CD4-positive, alpha-beta T cell treated with Interleukin-6 for 4 hours (primary cell): ENCODE measurements at regions not wholly inside any gene's neighbourhood (a gene's known extent, or its start where the extent isn't known, plus 50 kb on each side); places are given as distances from the start of the nearest gene placed in this dataset.
"Not testable (repeated sequence)": the region's sequence is repeated elsewhere in the genome, so short reads cannot be mapped to it uniquely, and the experiment has no call there.

Experiments
- DNase-seq: peaks from one replicate; pipeline ENCODE4 v3.0.0-alpha.2; 2020; ENCODE audit warnings: mixed read lengths

DNA sequence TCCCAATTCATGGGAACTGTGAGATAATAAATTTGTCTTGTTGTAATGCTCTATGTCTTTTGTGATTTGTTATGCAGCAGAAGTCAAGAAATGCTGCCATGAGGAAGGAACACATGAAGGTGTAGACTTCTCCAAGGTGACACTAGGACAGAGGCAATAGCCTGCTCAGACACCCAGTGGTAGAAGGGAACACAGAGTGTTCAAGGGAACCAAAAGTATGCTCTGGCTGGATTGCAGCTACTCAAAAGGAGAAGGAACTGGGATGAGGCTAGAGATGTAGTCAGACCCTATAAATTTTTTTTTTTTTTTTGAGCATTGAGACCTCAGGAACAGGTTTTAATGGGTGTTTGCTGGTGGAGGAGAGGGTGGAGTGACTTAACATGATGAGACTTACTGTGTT, 232.5 kb downstream of the PARP8 start:
- no peak for DNase-seq

DNA sequence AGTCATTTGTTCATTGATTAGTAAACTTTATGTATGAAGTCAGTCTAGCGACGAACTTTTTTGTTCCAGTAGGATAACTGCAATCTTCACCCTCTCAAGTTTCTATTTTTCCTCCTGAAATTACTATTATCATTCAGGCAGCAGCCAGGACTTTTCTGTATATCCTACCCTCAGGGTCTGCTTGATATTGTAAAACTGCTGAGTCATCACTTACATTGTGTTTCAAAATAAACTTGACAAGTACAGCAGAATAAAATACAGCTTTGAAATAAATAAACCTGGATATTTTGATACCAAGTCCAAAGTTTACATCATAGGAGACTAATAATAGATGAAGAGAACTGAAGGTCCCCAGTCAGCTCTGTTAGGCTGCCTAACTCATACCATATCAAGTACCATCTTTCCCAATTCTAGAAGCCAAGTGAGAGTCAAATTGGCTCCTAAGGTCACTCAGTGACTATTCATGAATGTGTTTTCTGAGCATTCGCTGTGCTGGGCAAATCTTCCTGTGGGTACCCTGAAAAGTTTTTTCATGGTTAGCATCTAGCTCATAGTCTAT, 234.6 kb downstream of the PARP8 start:
- DNase-seq = no peak

DNA sequence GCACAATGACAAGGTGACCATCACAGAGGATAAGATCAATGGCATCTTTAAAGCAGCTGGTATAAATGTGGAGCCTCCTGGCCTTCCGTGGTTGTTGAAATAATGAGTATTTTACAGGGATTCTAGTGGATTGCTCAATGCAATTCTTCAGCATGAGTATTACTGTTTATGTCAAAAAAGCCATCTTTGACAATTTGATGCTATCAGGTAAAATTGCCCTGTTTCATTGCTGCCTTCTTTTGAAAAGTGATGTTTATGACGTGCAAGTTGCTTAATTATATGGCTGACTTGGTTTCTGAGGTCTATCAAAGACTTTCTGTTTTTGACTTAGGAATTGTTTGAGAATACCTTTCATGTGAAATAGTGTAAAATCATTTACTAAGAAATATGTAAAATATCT, 237.2 kb downstream of the PARP8 start:
- DNase-seq = no peak

DNA sequence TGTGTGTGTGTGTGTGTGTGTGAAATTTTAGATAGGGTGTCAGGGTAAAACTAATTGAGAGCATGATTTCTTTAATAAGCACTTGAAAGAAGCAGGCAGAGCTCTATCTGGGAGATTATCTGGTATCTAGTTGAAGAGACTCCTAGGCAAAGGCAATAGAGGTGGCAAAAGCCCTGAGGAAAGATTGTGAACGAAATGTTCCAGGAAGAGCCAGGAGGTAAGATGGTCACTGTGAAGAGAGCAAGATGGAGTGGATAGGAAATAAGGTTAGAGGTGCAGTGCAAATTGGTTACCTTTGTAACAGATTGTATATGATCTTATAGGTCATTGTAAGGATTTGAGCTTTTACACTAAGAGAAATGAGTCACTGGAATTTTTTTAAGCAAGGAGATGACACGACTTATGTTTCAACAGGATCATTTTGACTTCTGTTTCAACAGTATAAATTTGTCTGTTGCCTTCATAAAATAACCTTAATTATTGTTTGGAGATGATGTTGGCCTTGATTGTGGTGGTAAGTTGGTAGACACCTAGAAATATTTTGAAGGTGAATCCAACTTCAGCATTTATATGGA, 239.6 kb downstream of the PARP8 start:
- DNase-seq = no peak

DNA sequence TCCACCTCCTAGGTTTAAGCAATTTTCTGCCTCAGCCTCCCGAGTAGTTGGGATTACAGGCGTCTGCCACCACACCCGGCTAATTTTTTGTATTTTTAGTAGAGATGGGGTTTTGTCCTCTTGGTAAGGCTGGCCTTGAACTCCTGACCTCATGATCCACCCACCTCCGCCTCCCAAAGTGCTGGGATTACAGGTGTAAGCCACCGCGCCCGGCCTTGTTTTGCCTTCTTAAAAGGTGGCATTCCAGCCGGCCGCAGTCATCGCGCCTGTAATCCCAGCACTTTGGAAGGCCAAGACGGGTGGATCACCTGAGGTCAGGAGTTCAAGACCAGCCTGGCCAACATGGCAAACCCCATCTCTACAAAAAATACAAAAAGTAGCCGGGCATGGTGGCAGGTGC, 253.7 kb downstream of the PARP8 start:
- DNase-seq = not testable (repeated sequence)

DNA sequence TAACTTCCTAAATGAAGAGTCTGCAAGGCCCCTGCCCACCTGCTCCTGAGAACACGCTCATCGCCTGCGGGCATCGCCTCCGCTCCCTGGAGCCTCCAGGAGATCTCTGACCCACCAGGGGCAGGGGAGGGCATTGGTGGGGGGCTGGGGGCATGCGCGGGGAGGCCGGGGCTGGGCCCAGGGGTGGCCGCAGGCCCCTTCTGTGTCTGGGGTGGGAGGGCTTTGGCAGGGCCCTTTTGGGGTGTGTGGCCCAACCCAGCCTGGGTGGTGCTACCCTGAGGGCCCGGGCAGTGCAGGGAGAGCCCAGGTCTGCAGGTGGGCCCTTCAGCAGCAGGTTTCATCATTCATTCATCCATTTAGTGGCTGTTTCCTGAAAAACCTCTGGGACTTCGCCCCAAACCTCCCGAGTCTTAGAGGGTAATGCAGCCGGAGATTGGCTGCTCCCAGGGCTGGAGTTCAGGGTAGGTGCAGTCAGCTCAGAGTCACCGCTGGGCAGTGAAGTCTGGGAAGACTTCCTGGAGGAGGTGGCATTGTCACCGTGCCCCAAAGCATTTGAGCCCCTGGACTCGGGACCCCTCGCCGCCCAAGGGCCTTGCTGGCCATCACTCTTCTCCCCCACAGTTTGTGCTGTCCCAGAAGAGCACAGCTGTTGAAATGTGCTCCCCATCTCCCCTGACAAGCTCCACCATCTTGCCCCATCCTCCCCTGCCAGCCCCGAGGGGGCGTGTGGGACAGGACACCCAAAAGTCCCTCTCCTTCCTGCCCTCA, 255.1 kb downstream of the PARP8 start:
- no peak for DNase-seq

DNA sequence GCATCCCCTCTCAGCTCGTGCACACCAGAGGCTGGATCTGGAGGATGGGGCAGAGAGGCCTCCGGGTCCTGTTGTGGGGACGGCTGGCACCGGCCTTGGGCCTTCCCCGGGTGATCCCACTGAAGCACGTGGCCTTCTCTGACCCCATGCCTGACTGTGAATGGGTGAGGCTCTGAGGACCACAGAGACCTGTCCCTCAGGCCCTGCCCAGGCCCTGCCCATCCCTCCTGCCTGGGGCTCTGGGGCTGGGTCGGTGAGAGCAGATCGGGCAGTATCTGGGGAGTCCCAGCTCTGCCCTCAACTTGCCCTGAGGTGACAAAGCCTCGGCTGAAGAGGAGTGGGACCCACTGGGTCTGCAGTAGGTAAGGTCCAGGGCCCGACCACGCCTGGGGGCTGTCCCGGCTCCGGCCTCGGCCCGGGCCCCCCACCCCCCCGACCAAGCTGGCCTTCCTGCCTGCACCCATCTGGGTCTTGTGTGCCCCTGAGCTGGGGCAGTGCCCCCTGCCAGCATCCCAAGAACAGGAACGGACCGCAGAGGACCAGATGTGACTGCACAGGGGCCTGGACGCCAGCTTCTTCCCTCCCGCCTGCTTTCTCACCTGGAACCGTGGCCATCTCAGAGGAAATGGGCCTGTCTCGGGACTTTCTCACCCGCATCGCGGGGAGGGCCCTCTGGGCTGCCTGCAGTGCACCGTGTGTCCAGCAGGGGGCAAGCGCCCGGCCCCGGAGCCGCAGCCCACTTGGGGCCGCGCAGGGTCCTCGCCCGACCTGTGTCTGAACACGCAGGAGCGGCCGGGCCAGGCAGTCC, 255.9 kb downstream of the PARP8 start:
- DNase-seq = not testable (repeated sequence)

DNA sequence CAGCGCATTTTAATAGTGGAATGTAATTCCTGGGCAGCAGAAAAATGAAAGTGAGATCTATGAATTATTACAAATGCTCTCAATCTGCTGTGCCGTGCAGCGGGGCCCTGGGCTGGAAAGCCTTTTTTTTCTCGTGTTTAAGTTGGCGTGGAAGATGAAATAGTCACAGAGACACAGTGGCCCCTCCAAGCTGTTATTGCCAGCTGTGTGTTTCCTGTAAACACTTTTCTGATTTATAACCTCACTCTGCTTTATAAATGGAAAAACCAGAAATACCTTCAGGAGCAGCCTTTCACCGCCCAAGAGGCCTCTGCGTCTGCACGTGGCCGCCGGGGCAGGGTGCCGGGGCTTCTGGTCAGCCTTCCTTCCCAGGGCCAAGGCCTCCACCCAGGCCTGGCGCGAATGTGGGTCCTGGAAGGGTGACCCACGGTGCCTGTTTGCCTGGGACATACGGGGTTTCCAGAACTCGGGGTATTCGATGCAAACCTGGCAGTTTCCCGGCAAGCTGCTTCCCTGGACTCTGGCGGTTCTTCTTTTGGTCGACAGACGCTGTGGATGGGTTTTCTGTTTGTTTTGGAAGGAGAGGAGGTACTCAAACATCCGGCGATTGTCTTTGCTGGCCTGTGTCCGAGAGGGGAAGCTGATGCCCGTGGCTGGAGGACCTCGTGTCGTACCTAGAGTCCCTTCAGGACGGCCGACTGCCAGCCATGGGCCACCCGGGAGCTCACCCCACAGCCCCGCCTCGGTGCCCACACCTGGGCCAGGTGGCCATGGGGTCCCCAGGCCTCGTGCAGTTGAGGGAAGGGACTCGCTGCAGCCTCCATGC, 256.7 kb downstream of the PARP8 start:
- no peak for DNase-seq

DNA sequence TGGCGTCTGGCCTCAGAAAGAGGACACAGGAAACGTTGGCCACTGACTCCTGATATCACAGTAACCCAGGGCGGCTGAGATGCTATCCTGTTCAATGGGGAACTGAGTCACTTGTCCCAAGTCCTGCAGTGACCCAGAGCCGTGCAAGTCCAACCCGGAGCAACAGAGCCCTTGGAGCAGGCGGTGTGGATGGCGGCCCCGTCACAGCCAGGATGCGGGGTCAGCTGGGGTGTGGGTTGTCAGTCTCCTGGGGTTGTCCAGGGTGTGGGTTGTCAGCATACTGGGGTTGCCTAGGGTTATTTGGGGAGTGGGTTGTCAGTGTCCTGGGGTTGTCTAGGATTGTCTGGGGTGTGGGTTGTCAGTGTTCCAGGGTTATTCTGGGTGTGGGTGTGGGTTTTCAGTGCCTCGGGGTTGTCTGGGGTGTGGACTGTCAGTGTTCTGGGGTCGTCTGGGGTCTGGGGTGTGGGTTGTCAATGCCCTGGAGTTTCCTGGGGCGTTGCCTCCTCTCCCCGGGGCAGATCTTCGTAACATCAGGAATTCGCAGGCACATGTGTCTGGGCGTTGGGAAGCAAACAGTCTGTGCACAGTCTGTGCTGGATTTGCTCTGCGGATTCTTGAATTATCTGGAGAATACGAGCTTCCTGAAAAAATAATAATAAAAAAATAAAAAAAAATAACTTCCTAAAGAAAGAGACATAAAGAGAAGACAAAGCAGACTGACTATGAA, 257.5 kb downstream of the PARP8 start:
- no peak for DNase-seq

DNA sequence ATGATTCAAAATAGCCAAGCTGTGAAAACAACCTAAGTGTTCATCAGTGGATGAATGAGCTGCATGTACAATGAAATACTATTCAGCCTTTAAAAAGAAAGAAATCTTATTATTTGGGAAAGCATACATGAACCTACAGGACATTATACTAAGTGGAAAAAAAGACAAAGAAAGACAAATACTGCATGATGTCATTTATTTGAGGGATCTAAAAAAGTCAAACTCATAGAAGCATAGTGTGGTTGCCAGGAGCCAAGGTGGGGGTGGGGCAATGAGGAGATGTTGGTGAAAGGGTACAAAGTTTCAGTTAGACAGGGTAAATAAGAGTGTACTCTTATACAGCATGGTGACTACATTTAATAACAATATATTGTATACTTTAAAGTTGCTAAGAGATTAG, 261.5 kb downstream of the PARP8 start:
- no peak for DNase-seq

DNA sequence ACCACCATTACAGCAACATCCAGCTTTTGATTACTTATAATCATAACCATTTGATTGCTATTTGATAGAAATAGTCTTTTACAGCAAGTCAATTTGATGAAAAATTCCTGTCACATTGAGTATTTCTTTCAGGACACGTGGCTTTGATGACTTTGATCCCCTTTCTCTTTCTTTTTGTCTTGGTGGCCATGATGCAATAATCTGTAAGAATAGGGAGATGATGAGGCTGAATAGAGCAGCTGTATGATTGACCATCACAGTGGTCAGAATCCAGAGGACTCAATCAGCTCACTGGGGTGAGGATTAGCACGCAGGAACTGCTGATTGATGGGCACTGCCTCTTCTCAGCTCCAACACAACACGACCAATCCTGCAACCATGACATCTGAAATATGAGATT, 262.7 kb downstream of the PARP8 start:
- DNase-seq = no peak

DNA sequence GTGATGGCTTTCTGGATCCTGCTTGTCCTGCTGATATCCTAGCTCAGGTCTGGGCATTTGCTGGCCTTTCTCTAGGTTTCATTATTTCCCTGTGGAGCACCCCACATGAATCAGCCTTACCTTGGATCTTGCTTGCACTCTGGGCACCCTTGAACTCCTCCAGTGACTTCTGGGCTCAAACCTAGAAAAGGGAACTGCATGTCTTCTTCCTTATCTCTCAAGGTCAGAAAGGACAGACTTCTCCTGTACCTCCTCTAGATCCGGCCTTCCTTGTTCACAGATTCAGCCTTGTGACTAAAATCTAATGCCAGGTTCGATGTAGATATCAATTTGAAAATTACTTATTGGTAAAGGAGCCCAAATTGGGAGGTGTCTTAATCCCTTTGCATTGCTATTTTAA, 267.9 kb downstream of the PARP8 start:
- DNase-seq = no peak

DNA sequence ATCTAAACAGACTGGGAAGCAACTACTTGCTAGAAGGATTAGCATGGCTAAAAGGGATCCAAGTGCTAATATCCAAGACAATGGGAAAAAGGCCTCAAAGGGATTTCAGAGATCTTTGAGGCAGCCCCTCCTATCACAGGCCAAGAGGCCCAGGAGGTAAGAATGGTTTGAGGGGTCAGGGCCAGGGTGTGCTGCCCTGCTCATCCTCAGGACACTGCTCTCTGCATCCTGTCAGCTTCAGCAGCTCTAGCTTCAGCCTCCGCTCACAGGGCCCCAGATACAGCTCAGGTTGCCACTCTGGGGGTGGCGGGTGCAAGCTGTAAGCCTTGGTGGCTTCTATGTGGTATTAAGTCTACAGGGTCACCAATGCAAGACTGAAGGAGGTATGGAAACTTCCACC, 278.7 kb downstream of the PARP8 start:
- no peak for DNase-seq

DNA sequence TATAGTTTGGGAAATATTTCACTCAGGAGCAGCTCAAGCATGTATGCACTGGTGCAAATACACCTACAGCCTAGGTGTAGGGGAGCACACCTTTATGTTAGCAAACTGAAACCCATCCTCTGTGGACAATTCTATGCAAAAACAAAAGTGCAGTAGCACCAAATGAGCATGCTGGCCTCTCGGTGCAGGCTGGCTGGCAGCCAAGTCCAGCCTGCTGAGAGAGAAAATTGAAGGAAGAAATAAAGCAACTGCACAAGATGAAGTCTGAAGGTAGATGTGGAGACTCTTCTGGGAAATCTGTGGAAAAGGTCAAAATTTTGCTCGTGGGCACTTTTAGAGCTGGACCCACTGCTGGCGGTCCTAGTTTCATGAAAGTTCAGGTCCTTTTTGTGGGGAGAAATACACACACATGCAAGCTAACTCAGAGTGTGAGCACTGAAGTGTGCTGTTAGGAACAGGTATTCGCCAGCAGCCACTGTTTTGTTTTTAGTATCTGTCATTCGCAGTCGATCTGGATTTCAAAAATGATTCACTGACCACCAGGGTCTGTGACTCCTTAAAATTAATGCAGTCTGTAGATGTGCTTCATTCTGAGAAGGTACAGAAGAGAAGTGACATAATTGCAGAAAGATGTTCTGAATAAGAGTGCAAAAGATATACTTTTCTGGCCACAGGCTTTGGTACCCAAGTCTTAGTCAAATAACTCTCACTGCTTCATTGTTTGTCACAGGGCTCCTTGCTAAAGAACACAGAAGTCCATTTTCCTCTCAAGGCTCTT, 281.7 kb downstream of the PARP8 start:
- DNase-seq = no peak

DNA sequence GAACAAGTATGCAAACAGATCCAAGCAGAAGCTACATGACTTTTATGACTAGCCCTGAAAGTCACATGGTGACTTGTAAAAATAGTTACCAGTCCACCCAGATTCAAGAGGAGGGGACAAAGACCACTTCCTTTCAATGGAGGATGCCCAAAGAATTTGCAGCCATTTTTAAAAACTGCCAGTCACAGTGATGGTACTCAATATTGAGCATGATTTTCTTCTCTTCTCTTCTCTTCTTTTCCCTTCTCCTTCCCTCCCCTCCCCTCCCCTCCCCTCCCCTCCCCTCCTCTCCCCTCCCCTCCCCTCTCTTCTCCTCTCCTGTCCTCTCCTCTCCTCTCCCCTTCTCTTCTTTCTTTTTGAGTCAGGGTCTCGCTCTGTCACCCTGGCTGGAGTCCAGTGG, 286.9 kb downstream of the PARP8 start:
- no peak for DNase-seq

DNA sequence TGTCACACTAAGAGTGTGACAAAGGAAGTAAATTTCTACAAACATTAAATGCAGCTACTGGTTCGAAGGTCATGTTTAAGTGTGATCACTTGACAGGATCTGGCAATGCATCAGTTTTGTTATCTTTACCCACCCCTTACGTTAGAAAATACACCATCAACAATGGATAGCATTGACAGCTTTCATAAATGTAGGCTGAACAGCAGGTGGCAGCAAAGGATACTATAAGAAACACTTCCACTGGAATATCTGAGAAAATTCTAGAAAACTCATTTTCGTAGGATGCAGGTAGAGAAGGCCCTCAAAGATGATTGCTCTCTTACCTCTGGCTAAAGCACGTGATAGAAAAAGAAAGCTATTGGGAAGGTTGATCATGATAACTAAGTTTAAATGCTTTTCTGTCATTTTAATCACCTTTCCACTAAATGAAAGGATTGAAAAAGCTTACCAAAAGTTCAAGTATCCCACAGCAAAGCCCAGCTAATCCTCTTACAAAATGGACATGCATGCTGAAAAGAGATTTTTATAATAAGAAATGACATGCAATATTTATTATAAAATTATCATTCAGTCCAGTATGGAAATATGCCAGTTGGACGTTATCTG, 292.5 kb downstream of the PARP8 start:
- peak; percentile 18 for DNase-seq

DNA sequence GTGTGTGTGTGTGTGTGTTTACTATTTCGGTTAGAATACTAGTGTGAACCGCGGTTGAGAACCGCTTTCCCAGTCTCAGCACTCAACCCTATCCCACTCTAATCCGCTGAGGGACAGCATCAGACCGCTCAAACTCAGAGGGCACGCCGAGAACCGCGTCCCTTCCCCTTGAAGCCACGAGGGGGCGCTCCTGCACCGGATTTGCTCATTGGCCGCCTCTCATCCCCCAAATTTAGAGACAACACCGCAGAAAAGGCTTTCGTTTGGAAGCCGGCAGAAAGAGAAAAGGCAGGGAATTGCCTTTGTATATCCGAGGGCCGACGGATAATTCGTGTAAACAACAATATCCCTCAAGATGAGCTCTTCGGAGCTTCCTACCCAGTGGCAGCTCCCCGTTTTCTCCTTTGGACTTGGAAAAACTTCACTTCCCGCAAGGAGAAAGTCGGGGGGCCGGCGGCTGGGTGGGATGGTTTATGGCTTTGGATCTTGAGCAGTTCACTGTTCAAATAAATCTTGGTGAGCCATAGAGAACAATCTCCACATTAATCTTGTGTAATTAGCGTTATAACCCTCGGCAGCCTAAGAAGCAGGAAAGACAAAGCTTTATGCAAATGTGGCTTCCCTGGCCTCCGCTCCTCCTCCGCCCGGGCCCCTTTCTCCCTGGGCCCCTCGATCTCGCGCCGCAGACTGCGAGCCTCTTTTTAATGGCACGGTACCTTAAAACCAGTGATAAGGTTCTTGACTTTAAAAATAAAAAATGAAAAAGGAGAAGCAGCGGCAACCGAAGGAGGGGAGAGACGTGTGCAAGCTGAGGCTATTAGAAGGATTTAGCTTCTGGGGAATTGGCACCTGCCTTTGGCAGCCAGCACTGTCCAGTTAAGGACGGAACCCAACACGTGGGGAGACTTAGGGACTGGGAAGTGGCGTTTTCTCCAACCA, 296.8 kb downstream of the PARP8 start:
- peak; percentile 60 for DNase-seq

DNA sequence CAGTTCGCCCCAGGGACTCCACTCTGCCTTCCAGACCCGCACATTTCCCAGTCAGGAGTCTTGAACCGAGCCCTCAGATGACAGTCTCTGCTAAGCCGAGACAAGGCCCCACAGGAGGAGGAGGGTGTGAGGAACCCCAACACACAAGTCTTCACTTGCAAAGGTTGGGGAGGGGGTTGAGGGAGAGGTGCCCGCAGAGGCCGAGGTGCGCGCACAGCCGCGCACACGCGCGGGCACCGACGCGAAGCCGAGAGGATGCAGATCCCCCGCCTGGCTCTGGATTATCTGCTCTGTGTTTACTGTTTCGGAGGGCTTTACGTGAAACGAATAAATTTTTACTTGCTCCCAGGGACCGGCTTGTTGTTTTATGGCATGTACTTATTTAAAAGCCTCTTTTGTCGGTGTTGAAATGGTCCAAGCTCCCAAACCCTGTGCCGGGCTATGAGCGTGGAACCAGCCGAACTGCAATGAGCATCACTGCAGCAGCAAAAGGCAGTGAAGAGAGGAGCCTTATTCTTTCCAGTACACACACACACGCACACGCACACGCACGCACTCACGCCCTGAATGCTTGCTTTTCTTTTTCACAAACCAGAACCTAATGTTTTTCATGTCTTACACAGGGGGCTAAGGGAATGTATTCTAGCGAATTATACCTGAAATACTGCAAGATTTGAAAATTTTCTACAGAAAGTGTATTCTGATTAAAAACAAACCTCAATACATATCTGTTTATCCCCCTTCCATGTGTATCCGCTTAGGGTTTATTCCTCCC, 297.7 kb downstream of the PARP8 start:
- no peak for DNase-seq
